ENCODE measurements at regions not wholly inside any gene's neighbourhood (a gene's known extent, or its start where the extent isn't known, plus 50 kb on each side); places are given as distances from the start of the nearest gene placed in this dataset.
"Not testable (repeated sequence)": the region's sequence is repeated elsewhere in the genome, so short reads cannot be mapped to it uniquely, and the experiment has no call there.

- no peak for DNase-seq (ENCODE audit: low read depth in 4 of 4, low spot score in 1 of 4)
Observed at GRCh38 chr2:105538840-105539239, 140.0 kb upstream of the FHL2 start.

DNA sequence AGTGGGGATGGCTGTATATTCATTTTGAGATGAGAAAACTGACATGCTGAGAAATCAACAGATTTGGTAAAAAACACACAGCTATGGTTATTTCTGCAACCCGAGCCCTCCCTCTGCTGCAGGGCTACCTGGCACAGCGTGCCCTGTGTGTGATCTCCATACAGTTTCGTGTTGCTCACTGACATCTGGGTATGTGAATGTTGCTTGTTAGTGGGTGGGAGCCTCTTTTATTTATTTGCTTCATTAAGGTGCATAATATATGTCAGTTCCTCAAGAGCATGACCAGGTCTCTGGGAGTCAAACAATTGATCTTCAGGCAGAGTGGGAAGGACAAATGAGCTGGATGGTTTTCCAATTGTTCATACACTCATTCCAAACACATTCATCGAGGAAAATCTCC, 139.1 kb upstream of the FHL2 start:
- DNase-seq (ENCODE audit: low read depth in 4 of 4, low spot score in 1 of 4): no peak

GRCh38 chr2:105537466-105537865, 138.6 kb upstream of the FHL2 start:
- no peak for DNase-seq (ENCODE audit: low read depth in 4 of 4, low spot score in 1 of 4)

DNA sequence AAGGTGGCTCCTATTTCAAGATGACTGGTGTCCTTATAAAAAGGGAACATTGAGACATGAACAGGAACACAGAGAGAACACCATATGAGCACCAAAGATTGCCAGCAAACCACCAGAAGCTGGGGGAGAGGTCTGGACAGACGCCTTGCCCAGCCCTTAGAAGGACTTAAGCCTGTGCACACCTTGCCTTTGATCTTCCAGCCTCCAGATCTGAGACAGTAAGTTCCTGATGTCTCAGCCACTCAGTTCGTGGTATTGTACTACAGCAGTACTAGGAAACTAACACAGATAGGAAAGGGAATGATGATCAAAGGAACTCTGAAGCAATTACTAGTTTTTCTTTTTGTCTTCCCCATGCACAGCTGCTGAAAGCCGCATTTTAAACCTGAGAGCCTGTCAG, 137.3 kb upstream of the FHL2 start:
- DNase-seq (ENCODE audit: low read depth in 4 of 4, low spot score in 1 of 4): no peak

DNA sequence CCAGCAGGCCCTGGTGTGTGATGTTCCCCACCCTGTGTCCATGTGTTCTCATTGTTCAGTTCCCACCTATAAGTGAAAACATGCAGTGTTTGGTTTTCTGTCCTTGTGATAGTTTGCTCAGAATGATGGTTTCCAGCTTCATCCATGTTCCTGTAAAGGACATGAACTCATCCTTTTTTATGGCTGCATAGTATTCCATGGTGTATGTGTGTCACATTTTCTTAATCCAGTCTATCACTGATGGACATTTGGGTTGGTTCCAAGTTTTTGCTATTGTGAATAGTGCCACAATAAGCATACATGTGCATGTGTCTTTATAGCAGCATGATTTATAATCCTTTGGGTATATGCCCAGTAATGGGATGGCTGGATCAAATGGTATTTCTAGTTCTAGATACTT, 130.4 kb upstream of the FHL2 start:
- DNase-seq (ENCODE audit: low read depth in 4 of 4, low spot score in 1 of 4): not testable (repeated sequence)

GRCh38 chr2:105526000-105526925, 127.4 kb upstream of the FHL2 start:
- no peak for DNase-seq (ENCODE audit: low read depth in 4 of 4, low spot score in 1 of 4)

DNA sequence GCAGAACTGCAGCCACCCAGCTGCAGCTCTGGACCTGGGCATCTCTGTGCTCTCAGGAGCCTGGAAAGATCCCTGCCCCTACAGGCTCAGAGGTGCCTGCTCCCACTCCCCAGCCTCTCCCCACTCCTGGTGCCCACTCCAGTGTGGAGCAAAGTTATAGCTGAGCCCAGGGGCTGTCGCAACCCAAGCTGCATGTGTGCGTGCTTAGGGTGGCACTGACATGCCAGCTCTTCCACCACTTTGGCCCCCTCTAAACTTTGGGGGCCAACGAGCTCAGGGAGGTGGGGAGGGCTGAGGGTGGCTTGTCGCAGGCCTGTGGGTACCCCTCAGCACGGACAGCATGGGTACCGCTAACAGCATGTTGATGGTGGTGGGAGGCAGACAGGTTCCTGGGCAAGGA, 126.3 kb upstream of the FHL2 start:
- no peak for DNase-seq (ENCODE audit: low read depth in 4 of 4, low spot score in 1 of 4)

DNA sequence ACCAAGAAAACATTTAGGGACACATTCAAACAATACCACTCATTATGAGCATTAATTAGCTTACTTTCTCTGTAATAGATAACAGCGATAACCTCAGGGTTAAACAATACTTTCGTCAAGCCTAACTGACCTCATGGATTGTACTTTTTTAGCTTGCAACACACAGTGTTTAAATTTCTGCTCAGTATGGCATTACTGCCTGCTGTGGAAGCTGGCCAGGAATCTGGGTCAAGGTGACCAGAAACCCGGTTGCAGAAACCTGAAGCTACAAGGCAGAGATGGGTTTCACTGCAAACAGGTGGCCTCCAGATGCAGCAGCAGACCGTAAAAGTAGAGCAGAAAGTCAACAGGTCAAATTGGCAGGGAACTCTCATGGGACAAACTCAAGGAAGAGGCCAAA, 123.8 kb upstream of the FHL2 start:
- DNase-seq (ENCODE audit: low read depth in 4 of 4, low spot score in 1 of 4): no peak

DNA sequence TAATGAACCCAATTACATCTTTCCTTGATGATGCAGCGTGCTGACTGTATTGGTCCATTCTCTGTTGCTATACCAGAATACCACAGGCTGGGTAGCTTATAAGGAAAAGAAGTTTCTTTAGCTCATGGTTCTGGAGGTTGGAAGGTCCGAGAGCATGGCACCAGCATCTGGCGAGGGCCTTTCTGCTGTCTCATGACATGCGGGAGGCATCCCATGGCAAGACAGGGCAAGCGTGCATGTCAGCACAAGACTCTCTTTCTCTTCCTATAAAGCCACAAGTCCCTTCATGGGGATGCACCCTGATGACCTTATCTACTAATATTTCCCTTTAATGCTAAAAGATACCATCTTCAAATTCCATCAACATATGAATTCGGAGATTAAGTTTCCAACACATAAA, 122.8 kb upstream of the FHL2 start:
- no peak for DNase-seq (ENCODE audit: low read depth in 4 of 4, low spot score in 1 of 4)

DNA sequence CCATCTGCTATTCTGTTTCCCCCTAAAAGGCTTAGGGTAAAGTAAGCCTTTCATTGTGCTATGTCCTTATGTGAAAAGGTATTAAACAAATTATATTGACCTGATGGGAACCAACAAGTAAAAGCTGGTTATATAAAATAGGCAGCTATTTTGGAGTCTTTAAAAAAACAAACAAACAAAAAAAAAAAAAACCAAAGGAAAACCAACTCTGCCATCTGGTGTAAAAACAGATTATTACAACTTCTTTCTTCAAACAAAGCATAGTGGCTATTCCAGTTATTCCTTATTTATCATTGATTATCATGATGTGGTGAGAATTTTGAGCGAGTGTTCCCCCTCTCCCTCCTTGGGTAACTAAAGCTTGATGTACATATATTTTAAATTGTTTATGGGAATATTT, 122.3 kb upstream of the FHL2 start:
- no peak for DNase-seq (ENCODE audit: low read depth in 4 of 4, low spot score in 1 of 4)

- no peak for DNase-seq (ENCODE audit: low read depth in 4 of 4, low spot score in 1 of 4)
Observed at GRCh38 chr2:105519516-105519915, 120.7 kb upstream of the FHL2 start.

GRCh38 chr2:105518897-105519296, 120.0 kb upstream of the FHL2 start:
- no peak for DNase-seq (ENCODE audit: low read depth in 4 of 4, low spot score in 1 of 4)

- no peak for DNase-seq (ENCODE audit: low read depth in 4 of 4, low spot score in 1 of 4)
Observed at GRCh38 chr2:105517814-105518705, 119.2 kb upstream of the FHL2 start.

DNA sequence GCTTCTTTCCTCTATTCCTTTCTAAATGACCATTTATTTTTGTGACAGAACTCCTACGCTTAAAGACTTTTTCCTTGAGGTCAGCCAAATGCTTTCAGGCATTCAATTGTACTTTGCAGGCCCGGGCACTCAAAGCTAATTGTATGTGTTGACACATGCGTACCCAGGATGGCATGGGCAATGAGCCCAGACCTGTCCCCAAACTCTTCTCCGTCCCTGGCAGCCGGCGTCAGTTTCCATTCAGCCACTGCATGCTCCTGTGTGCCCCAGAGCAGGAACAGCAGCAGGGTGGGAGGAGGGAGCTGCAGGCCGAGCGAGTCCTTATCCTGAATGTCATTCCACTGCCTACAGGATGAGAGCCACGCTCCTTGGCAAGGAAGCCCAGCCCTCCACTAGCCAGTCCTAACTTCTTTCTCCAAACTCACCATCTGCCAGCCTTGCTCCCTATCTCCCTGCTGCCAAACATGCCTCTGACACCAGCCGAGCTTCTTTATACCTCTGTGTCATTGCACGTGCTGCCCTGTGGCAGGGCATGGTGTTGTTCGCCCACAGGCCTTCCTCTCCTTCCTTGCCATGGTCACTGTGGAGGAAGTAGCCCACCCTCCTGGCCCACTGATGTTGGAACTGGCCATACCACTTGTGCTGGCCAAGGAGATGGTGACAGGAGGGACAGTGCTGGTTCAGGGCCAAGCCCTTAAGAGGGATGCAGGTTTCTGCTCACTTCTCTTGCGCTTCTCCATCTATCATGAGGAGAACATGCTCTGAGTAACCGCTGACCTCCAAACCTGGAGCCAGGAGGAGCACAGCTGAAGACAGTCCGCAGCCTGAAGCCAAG, 116.9 kb upstream of the FHL2 start:
- no peak for DNase-seq (ENCODE audit: low read depth in 4 of 4, low spot score in 1 of 4)

DNA sequence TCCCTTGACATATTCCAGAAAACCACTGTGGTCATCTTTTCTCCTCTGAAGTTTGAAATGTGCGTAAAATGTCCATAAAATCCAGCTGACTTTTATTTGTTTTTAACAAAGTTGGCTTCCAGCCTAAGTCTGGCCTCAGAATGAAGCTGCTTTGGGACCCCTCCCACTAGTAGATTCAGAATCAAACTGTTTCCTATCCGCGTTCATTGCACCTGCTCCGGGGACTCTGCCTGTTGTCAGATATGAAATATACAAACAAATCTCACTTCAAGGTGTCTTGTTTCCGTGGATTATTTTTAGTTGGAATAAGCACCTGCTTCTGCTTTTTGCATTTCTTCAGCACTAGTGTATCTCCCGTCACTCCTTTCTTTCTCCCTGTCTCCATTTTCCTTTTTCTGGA, 115.7 kb upstream of the FHL2 start:
- DNase-seq (ENCODE audit: low read depth in 4 of 4, low spot score in 1 of 4): no peak

DNA sequence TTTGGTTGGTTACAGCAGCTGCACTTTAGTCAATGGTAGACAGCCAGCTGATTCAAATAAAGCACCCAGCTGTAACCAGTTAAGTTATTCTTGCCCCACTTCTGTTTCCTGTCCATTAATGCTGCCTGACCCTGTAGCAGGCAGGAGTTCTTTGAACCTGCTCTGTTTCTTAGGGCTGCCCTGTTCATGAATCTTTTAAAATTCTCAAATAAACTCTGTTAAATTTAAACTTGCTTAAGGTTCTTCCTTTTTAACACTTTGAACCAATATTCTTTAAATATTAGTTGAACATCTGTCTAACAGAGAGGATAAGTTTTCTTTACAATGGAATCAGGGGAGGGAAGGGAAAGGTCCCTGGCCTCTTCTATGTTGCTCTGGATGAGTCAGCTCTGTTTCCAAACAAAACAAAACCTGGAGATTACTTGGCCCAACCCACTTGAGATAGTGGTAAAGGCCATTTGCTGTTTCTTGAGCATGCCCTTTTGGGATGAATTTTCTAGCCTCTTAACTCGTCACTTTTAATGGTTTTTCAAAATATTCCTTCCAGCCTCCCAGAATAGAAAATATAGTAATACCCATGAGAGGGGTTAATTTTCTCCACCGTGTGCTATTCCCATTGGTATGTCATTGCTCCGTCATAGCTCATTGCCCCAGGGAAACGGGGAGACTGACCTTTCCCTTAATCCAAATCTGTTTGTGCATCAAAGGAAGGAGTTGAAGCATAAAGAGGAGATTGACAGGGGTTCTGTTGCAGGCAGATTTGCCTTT, 112.1 kb upstream of the FHL2 start:
- no peak for DNase-seq (ENCODE audit: low read depth in 4 of 4, low spot score in 1 of 4)

- no peak for DNase-seq (ENCODE audit: low read depth in 4 of 4, low spot score in 1 of 4)
Observed at GRCh38 chr2:105509269-105510086, 110.6 kb upstream of the FHL2 start.

DNA sequence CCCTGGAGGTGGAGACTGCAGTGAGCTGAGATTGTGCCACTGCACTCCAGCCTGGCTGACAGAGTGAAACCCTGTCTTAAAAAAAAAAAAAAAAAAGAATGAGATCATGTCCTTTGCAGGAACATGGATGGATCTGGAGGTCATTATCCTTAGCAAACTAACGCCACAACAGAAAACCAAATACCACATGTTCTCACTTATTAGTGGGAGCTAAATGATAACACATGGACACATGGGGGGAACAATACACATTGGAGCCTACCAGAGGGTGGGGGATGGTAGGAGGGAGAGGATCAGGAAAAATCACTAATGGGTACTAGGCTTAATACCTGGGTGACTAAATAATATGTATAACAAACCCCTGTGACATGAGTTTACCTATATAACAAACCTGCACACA, 108.0 kb upstream of the FHL2 start:
- DNase-seq (ENCODE audit: low read depth in 4 of 4, low spot score in 1 of 4): not testable (repeated sequence)

GRCh38 chr2:105504459-105504858, 105.6 kb upstream of the FHL2 start:
- DNase-seq (ENCODE audit: low read depth in 4 of 4, low spot score in 1 of 4): no peak
